DMS153 treated with DMSO at 0.1 percent for 48 hours (cell line): ENCODE measurements at regions not wholly inside any gene's neighbourhood (a gene's known extent, or its start where the extent isn't known, plus 50 kb on each side); places are given as distances from the start of the nearest gene placed in this dataset.

ENCODE experiments used
- DNase-seq: peaks from one replicate; lab custom pipeline; 2025; ENCODE audit not compliant: unreplicated experiment; lab: John Stamatoyannopoulos, UW

DNA sequence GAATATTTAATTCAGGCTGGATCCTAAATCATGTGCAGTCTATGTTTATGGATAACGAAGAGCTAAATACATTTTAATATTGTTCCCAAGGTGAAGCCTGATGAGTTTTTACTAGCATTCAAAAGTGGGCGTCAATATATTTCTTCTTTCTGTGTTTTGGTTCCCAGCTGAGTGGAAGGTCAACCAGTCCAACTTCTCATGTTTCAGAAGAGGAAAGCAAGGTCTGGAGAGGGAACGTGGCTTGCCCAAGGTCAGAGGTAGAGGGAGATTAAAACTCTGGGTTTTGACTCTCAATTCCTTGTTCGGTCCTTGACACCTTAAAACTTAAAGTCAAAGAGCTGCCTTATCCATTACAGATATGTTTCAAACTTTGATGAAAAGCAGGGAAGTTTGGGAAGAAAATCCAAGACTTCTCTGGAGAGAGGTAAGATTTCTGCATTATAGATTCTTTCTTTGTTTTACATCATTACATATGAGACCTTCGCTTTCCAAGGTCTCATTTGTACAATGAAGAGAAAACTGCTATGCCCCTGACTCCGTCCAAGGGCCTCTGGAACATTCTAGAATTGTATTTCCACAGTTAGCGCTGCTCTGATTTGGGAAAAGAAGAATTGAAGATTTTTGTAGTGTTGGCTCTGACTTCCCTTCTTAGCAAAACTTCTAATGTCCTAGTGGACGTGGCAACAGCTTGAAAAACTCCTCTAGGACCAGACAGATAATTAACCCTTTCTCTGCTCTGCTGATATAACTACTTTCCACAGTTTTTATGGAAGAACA lies 57.7 kb upstream of the HES1 start:
- no peak for DNase-seq

GRCh38 chr3:194079702-194080172 lies 56.2 kb upstream of the HES1 start:
- DNase-seq, result no peak

DNA sequence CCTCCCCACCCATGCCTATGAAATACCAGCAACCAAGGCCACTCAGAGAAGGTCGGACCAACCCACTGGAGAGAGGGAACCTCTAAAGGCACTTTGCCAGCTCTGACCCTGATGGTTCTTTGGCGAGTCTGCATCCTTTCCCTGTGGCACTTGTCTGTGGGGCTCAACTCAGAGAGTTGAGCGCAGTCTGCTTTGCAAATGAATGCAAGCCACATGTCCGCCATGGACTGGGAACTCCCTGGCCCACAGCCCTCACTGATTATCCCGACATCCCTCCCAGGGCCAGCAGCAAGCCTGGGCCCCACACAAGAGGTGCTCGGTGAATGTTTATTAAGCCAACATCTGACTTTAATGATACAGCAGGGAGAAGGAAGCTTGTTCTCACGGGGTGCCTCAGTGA lies 55.5 kb upstream of the HES1 start:
- DNase-seq, result no peak

- DNase-seq, result no peak
These were observed 54.8 kb upstream of the HES1 start for GRCh38 chr3:194080913-194081800.

GRCh38 chr3:194081826-194082225 lies 54.1 kb upstream of the HES1 start:
- no peak for DNase-seq

- no peak for DNase-seq
These were observed 53.0 kb upstream of the HES1 start for GRCh38 chr3:194082743-194083636.

- no peak for DNase-seq
These were observed 52.2 kb upstream of the HES1 start for GRCh38 chr3:194083637-194084224.

GRCh38 chr3:194084284-194084683 lies 51.7 kb upstream of the HES1 start:
- no peak for DNase-seq
